ENCODE measurements at regions not wholly inside any gene's neighbourhood (a gene's known extent, or its start where the extent isn't known, plus 50 kb on each side); places are given as distances from the start of the nearest gene placed in this dataset.

- Histone ChIP-seq H3K4me3 (ENCODE audit: low read length) (no peak overlapping the region), H3K27ac (ENCODE audit: low read length) (no peak overlapping the region), H3K9me3 (replicated peaks; ENCODE audit: control insufficient read depth, low read depth, low read length) (no peaks in the 10 kb centered on the region), H3K36me3 (ENCODE audit: control insufficient read depth, insufficient read depth, low read length) (no peaks in the 10 kb centered on the region), H3K27me3 (ENCODE audit: control insufficient read depth, insufficient read depth, low read length) (no peaks in the 10 kb centered on the region), H3K4me1 (ENCODE audit: control insufficient read depth, insufficient read depth, low read length) (no peaks in the 10 kb centered on the region)
- no peak for DNase-seq
- no CpG with 5 or more reads among the region's 2 CpGs for WGBS (ENCODE audit: insufficient coverage)
Measured at GRCh38 chr6:98717988-98718387, 116.4 kb upstream of the POU3F2 start.

DNA sequence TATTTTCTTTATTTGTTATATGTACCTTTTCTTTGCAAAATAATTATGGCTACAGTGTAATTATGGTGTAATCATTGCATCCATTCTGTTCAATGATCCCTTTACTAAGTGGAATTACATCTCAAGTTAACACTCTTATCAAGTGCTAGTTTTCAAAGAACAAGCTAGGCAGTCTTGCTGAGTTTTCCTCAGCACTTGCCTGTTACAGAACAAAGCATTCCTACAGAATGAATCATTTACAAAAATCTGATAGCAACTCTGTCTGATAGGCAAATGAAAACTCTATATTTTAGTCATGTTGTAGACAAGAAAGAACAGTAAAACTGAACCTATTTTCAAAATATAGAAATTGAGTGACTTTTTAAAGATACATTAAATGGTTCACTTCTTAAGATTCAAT lies 109.8 kb upstream of the POU3F2 start:
- no peaks in the 10 kb centered on the region for H3K27me3 ChIP-seq (ENCODE audit: control insufficient read depth, insufficient read depth, low read length)
- no peaks in the 10 kb centered on the region for H3K36me3 ChIP-seq (ENCODE audit: control insufficient read depth, insufficient read depth, low read length)
- no peak overlapping the region for H3K27ac ChIP-seq (ENCODE audit: low read length)
- DNase-seq, result no peak
- H3K4me1 ChIP-seq (ENCODE audit: control insufficient read depth, insufficient read depth, low read length), result no peaks in the 10 kb centered on the region
- no peaks in the 10 kb centered on the region for H3K9me3 ChIP-seq (replicated peaks; ENCODE audit: control insufficient read depth, low read depth, low read length)
- H3K4me3 ChIP-seq (ENCODE audit: low read length), result no peak overlapping the region

GRCh38 chr6:98747273-98747672 lies 87.1 kb upstream of the POU3F2 start:
- Histone ChIP-seq H3K4me1 (ENCODE audit: control insufficient read depth, insufficient read depth, low read length) (no peaks in the 10 kb centered on the region), H3K27me3 (ENCODE audit: control insufficient read depth, insufficient read depth, low read length) (no peaks in the 10 kb centered on the region), H3K27ac (ENCODE audit: low read length) (no peak overlapping the region), H3K36me3 (ENCODE audit: control insufficient read depth, insufficient read depth, low read length) (no peaks in the 10 kb centered on the region), H3K4me3 (ENCODE audit: low read length) (no peak overlapping the region), H3K9me3 (replicated peaks; ENCODE audit: control insufficient read depth, low read depth, low read length) (no peaks in the 10 kb centered on the region)
- peak; percentile 1 for DNase-seq
- WGBS (ENCODE audit: insufficient coverage), result no CpG with 5 or more reads among the region's 1 CpG

DNA sequence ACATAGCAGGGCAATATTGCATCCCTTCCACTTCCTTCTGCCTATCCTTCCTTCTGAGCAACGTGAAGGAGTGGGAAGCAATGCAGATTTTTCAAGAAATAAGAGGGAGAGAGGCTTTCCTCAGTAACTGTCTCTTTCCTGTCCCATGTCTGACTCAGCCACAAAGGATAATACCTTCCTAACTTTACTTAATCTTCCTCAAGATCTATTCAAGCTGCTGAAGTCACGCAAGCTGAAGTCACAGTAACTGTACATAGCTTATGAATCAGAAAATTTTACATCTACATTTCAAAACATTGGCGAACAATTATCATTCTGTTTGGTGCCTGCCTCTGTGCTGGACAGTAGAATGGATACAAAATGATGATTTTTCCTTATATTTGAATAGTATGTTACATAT lies 86.4 kb upstream of the POU3F2 start:
- no peak overlapping the region for H3K27ac ChIP-seq (ENCODE audit: low read length)
- H3K27me3 ChIP-seq (ENCODE audit: control insufficient read depth, insufficient read depth, low read length), result no peaks in the 10 kb centered on the region
- H3K4me1 ChIP-seq (ENCODE audit: control insufficient read depth, insufficient read depth, low read length), result no peaks in the 10 kb centered on the region
- WGBS (ENCODE audit: insufficient coverage), result no CpG with 5 or more reads among the region's 3 CpGs
- H3K4me3 ChIP-seq (ENCODE audit: low read length), result no peak overlapping the region
- H3K36me3 ChIP-seq (ENCODE audit: control insufficient read depth, insufficient read depth, low read length), result no peaks in the 10 kb centered on the region
- H3K9me3 ChIP-seq (replicated peaks; ENCODE audit: control insufficient read depth, low read depth, low read length), result no peaks in the 10 kb centered on the region
- DNase-seq, result no peak

DNA sequence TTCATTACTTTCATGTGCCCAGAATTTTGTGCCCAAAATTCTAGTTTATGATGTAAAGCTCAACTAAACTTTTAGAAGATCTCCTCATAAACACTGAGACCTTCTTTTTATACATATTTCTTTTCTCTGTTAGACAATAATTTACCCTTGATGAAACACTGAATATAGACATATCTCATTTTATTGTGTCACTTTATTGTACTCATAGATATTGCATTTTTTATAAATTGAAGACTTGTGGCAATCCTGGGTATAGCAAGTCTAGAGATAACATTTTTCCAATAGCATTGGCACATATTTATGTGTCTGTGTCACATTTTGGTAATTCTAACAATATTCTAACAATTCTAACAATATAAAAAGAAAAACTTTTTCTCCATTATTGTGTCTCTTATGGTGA lies 74.9 kb upstream of the POU3F2 start:
- DNase-seq, result no peak
- Histone ChIP-seq H3K4me3 (ENCODE audit: low read length) (no peak overlapping the region), H3K4me1 (ENCODE audit: control insufficient read depth, insufficient read depth, low read length) (no peaks in the 10 kb centered on the region), H3K9me3 (replicated peaks; ENCODE audit: control insufficient read depth, low read depth, low read length) (no peaks in the 10 kb centered on the region), H3K27me3 (ENCODE audit: control insufficient read depth, insufficient read depth, low read length) (no peaks in the 10 kb centered on the region), H3K27ac (ENCODE audit: low read length) (no peak overlapping the region), H3K36me3 (ENCODE audit: control insufficient read depth, insufficient read depth, low read length) (no peaks in the 10 kb centered on the region)

- no peak for DNase-seq
- WGBS (ENCODE audit: insufficient coverage), result no CpG with 5 or more reads among the region's 1 CpG
Measured at GRCh38 chr6:98764373-98764911, 69.9 kb upstream of the POU3F2 start.

GRCh38 chr6:98769546-98769945 lies 64.8 kb upstream of the POU3F2 start:
- Histone ChIP-seq H3K27me3 (ENCODE audit: control insufficient read depth, insufficient read depth, low read length) (no peaks in the 10 kb centered on the region), H3K27ac (ENCODE audit: low read length) (no peak overlapping the region), H3K4me3 (ENCODE audit: low read length) (no peak overlapping the region), H3K9me3 (replicated peaks; ENCODE audit: control insufficient read depth, low read depth, low read length) (no peaks in the 10 kb centered on the region), H3K4me1 (ENCODE audit: control insufficient read depth, insufficient read depth, low read length) (no peaks in the 10 kb centered on the region), H3K36me3 (ENCODE audit: control insufficient read depth, insufficient read depth, low read length) (no peaks in the 10 kb centered on the region)
- WGBS (ENCODE audit: insufficient coverage), result 100% methylated on average over 1 of the region's 1 CpG
- DNase-seq, result no peak

More at GRCh38 chr6:98764373-98764911, 69.9 kb upstream of the POU3F2 start:
- Histone ChIP-seq H3K36me3 (ENCODE audit: control insufficient read depth, insufficient read depth, low read length) (no peaks in the 10 kb centered on the region), H3K27me3 (ENCODE audit: control insufficient read depth, insufficient read depth, low read length) (no peaks in the 10 kb centered on the region), H3K27ac (ENCODE audit: low read length) (no peak overlapping the region), H3K9me3 (replicated peaks; ENCODE audit: control insufficient read depth, low read depth, low read length) (no peaks in the 10 kb centered on the region), H3K4me3 (ENCODE audit: low read length) (no peak overlapping the region), H3K4me1 (ENCODE audit: control insufficient read depth, insufficient read depth, low read length) (no peaks in the 10 kb centered on the region)

DNA sequence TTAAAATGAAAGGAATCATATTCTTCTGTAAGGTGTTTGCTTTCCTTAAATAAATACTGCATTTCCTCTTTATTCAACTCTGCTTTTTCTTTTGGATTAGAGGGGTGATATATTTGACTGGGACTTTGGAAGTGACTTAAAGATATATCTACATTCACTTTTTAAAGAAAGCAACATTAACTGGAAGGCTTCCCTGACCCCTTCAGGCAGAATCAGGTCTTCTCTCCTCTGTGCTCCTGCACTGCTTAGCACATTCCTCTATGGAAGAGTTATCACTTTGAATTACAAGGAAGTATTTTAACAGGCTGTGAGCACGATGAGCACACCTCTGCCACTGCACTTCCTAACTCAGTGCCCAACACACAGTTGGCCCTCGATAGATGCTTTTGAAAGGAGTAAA lies 59.2 kb upstream of the POU3F2 start:
- H3K4me3 ChIP-seq (ENCODE audit: low read length), result no peak overlapping the region
- H3K36me3 ChIP-seq (ENCODE audit: control insufficient read depth, insufficient read depth, low read length), result no peaks in the 10 kb centered on the region
- H3K4me1 ChIP-seq (ENCODE audit: control insufficient read depth, insufficient read depth, low read length), result no peaks in the 10 kb centered on the region
- no peak for DNase-seq
- H3K9me3 ChIP-seq (replicated peaks; ENCODE audit: control insufficient read depth, low read depth, low read length), result no peaks in the 10 kb centered on the region
- WGBS (ENCODE audit: insufficient coverage), result no CpG with 5 or more reads among the region's 2 CpGs
- H3K27me3 ChIP-seq (ENCODE audit: control insufficient read depth, insufficient read depth, low read length), result no peaks in the 10 kb centered on the region
- H3K27ac ChIP-seq (ENCODE audit: low read length), result no peak overlapping the region

- Histone ChIP-seq H3K27me3 (ENCODE audit: control insufficient read depth, insufficient read depth, low read length) (no peaks in the 10 kb centered on the region), H3K4me1 (ENCODE audit: control insufficient read depth, insufficient read depth, low read length) (no peaks in the 10 kb centered on the region), H3K36me3 (ENCODE audit: control insufficient read depth, insufficient read depth, low read length) (no peaks in the 10 kb centered on the region), H3K4me3 (ENCODE audit: low read length) (no peak overlapping the region), H3K27ac (ENCODE audit: low read length) (no peak overlapping the region), H3K9me3 (replicated peaks; ENCODE audit: control insufficient read depth, low read depth, low read length) (no peaks in the 10 kb centered on the region)
- no CpG with 5 or more reads among the region's 1 CpG for WGBS (ENCODE audit: insufficient coverage)
- no peak for DNase-seq
Measured at GRCh38 chr6:98777762-98778161, 56.6 kb upstream of the POU3F2 start.

DNA sequence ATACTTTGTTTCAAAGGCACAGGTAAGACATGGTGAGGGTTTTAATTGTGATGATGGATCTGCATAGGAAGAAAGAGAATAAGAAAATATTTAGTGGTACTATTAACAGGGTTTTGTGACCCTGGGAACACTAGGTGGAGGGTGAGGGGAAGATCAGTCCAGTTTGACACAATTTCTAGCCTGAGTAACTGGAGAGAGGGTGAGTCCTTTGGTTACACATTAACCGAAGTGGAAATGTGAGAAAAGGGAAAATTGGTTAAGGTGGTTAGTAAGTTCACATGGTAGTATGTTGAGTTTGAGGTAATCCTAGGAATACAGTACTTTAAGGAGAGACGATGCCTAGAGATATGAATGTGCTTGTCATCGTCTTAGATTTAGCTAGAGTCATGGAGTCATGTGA lies 54.8 kb upstream of the POU3F2 start:
- Histone ChIP-seq H3K9me3 (replicated peaks; ENCODE audit: control insufficient read depth, low read depth, low read length) (no peaks in the 10 kb centered on the region), H3K4me3 (ENCODE audit: low read length) (no peak overlapping the region), H3K4me1 (ENCODE audit: control insufficient read depth, insufficient read depth, low read length) (no peaks in the 10 kb centered on the region), H3K27me3 (ENCODE audit: control insufficient read depth, insufficient read depth, low read length) (no peaks in the 10 kb centered on the region), H3K36me3 (ENCODE audit: control insufficient read depth, insufficient read depth, low read length) (no peaks in the 10 kb centered on the region), H3K27ac (ENCODE audit: low read length) (no peak overlapping the region)
- no peak for DNase-seq
- 90% methylated on average over 3 of the region's 3 CpGs for WGBS (ENCODE audit: insufficient coverage)

- Histone ChIP-seq H3K27me3 (ENCODE audit: control insufficient read depth, insufficient read depth, low read length) (no peaks in the 10 kb centered on the region), H3K4me1 (ENCODE audit: control insufficient read depth, insufficient read depth, low read length) (no peaks in the 10 kb centered on the region), H3K36me3 (ENCODE audit: control insufficient read depth, insufficient read depth, low read length) (no peaks in the 10 kb centered on the region), H3K4me3 (ENCODE audit: low read length) (no peak overlapping the region), H3K9me3 (replicated peaks; ENCODE audit: control insufficient read depth, low read depth, low read length) (no peaks in the 10 kb centered on the region), H3K27ac (ENCODE audit: low read length) (no peak overlapping the region)
- no peak for DNase-seq
- WGBS (ENCODE audit: insufficient coverage), result 92% methylated on average over 2 of the region's 2 CpGs
Measured at GRCh38 chr6:98782772-98783171, 51.6 kb upstream of the POU3F2 start.

All from muscle of leg (tissue), 3 donors.